WTC11 (cell line): ENCODE measurements at regions not wholly inside any gene's neighbourhood (a gene's known extent, or its start where the extent isn't known, plus 50 kb on each side); places are given as distances from the start of the nearest gene placed in this dataset.

ENCODE experiments used
- ATAC-seq: fragments of 200-7000 bp; cut with Tn5 transposase; 2 replicates; pipeline ENCODE4 v1.10.0; 2021; ENCODE audit warnings: mild to moderate bottlenecking, moderate library complexity
- CTCF ChIA-PET: fragments of 300-600 bp; sonication (Branson Sonifier 250); formaldehyde crosslinking; loops from one replicate; lab custom pipeline; 2021; ENCODE audit warnings: antibody characterized with exemption; lab: Charles Lee
- POLR2A ChIA-PET: fragments of 350-600 bp; sonication (Branson Sonifier 250); formaldehyde crosslinking; loops from one replicate; lab custom pipeline; 2021; ENCODE audit warnings: antibody characterized with exemption; lab: Charles Lee
- DNase-seq: peaks from one replicate; pipeline ENCODE4 v3.0.0; 2021; ENCODE audit warnings: low spot score
- H3K27ac Mint-ChIP-seq: 2 replicates; pipeline ENCODE4 v1.8.0; 2021; ENCODE audit warnings: mixed read lengths
- H3K27me3 Mint-ChIP-seq: 2 replicates; pipeline ENCODE4 v1.8.0; 2021; ENCODE audit warnings: low read depth, mild to moderate bottlenecking, moderate library complexity, mixed read lengths
- H3K36me3 Mint-ChIP-seq: 2 replicates; pipeline ENCODE4 v1.8.0; 2021; ENCODE audit warnings: mixed read lengths
- H3K4me1 Mint-ChIP-seq: 2 replicates; pipeline ENCODE4 v1.8.0; 2022; ENCODE audit warnings: mixed read lengths
- H3K4me3 Mint-ChIP-seq: 2 replicates; pipeline ENCODE4 v1.8.0; 2021; ENCODE audit warnings: mild to moderate bottlenecking, moderate library complexity, mixed read lengths
- H3K9me3 Mint-ChIP-seq: 2 replicates; pipeline ENCODE4 v1.8.0; 2021; ENCODE audit warnings: mixed read lengths
- ATF2 ChIP-seq: sonication (generic); formaldehyde crosslinking; IDR thresholded peaks from 2 replicates; pipeline ENCODE4 v1.8.1; 2022; ENCODE audit warnings: low read depth, missing genetic modification reagents, borderline replicate concordance
- CBFB ChIP-seq: sonication (generic); formaldehyde crosslinking; IDR thresholded peaks from 2 replicates; pipeline ENCODE4 v1.8.1; 2022; ENCODE audit warnings: mild to moderate bottlenecking, low read depth, missing genetic modification reagents
- CREB1 ChIP-seq: sonication (generic); formaldehyde crosslinking; IDR thresholded peaks from 2 replicates; pipeline ENCODE4 v1.8.0; 2023; ENCODE audit warnings: mild to moderate bottlenecking, missing genetic modification reagents
- E2F1 ChIP-seq: sonication (generic); formaldehyde crosslinking; IDR thresholded peaks from 2 replicates; pipeline ENCODE4 v1.8.0; 2022; ENCODE audit warnings: mild to moderate bottlenecking, missing genetic modification reagents
- ESRRA ChIP-seq: sonication (generic); formaldehyde crosslinking; IDR thresholded peaks from 2 replicates; pipeline ENCODE4 v1.8.1; 2022; ENCODE audit warnings: mild to moderate bottlenecking, missing genetic modification reagents, borderline replicate concordance
- FOXJ3 ChIP-seq: sonication (generic); formaldehyde crosslinking; IDR thresholded peaks from 2 replicates; pipeline ENCODE4 v1.9.0; 2021; ENCODE audit warnings: missing genetic modification reagents, mild to moderate bottlenecking, borderline replicate concordance
- FOXK1 ChIP-seq: sonication (generic); formaldehyde crosslinking; IDR thresholded peaks from 2 replicates; pipeline ENCODE4 v1.8.0; 2022; ENCODE audit warnings: mild to moderate bottlenecking, moderate library complexity, missing genetic modification reagents
- FOXP4 ChIP-seq: sonication (generic); formaldehyde crosslinking; IDR thresholded peaks from 2 replicates; pipeline ENCODE4 v1.8.0; 2022; ENCODE audit warnings: mild to moderate bottlenecking, missing genetic modification reagents
- GABPB1 ChIP-seq: sonication (generic); formaldehyde crosslinking; IDR thresholded peaks from 2 replicates; pipeline ENCODE4 v1.8.1; 2023; ENCODE audit warnings: mild to moderate bottlenecking, missing genetic modification reagents
- GRHL2 ChIP-seq: fragments of 250-450 bp; sonication (Bioruptor Pico); IDR thresholded peaks from 2 replicates; pipeline ENCODE4 v1.8.0; 2022; ENCODE audit warnings: mild to moderate bottlenecking, moderate library complexity; ENCODE audit not compliant: insufficient replicate concordance, severe bottlenecking
- NR2C2 ChIP-seq: sonication (generic); formaldehyde crosslinking; IDR thresholded peaks from 2 replicates; pipeline ENCODE4 v1.8.0; 2022; ENCODE audit warnings: mild to moderate bottlenecking, missing genetic modification reagents
- OVOL2 ChIP-seq: fragments of 250-450 bp; sonication (Bioruptor Pico); IDR thresholded peaks from 2 replicates; pipeline ENCODE4 v1.9.0; 2021; ENCODE audit warnings: mild to moderate bottlenecking, borderline replicate concordance
- PREB ChIP-seq: sonication (generic); formaldehyde crosslinking; IDR thresholded peaks from 2 replicates; pipeline ENCODE4 v1.8.1; 2022; ENCODE audit warnings: mild to moderate bottlenecking, missing genetic modification reagents, moderate library complexity, borderline replicate concordance
- PRRX2 ChIP-seq: fragments of 250-450 bp; sonication (Bioruptor Pico); IDR thresholded peaks from 2 replicates; pipeline ENCODE4 v1.8.0; 2021; ENCODE audit warnings: mild to moderate bottlenecking
- RORB ChIP-seq: fragments of 250-450 bp; sonication (Bioruptor Pico); IDR thresholded peaks from 2 replicates; pipeline ENCODE4 v1.9.0; 2021; ENCODE audit warnings: mild to moderate bottlenecking
- SMAD4 ChIP-seq: sonication (generic); formaldehyde crosslinking; IDR thresholded peaks from 2 replicates; pipeline ENCODE4 v1.8.0; 2022; ENCODE audit warnings: mild to moderate bottlenecking, missing genetic modification reagents
- TCF7 ChIP-seq: sonication (generic); formaldehyde crosslinking; IDR thresholded peaks from 2 replicates; pipeline ENCODE4 v1.8.0; 2022; ENCODE audit warnings: mild to moderate bottlenecking, low read depth, missing genetic modification reagents, moderate library complexity
- ZNF138 ChIP-seq: sonication (generic); formaldehyde crosslinking; conservative IDR thresholded peaks from 2 replicates; pipeline ENCODE4 v1.8.1; 2022; ENCODE audit warnings: mild to moderate bottlenecking, moderate library complexity, missing genetic modification reagents
- ZNF396 ChIP-seq: fragments of 250-450 bp; sonication (Bioruptor Pico); IDR thresholded peaks from 2 replicates; pipeline ENCODE4 v1.8.0; 2021; ENCODE audit warnings: mild to moderate bottlenecking, moderate library complexity, borderline replicate concordance
- ZNF425 ChIP-seq: fragments of 250-450 bp; sonication (Bioruptor Pico); conservative IDR thresholded peaks from 2 replicates; pipeline ENCODE4 v1.9.0; 2021; ENCODE audit warnings: mild to moderate bottlenecking
- ZSCAN18 ChIP-seq: fragments of 250-450 bp; sonication (Bioruptor Pico); IDR thresholded peaks from 2 replicates; pipeline ENCODE4 v2.1.2; 2022; ENCODE audit warnings: mild to moderate bottlenecking, moderate library complexity
- TF ChIP-seq, protein P1 (sequence below): fragments of 200-600 bp; IDR thresholded peaks from 2 replicates; pipeline ENCODE4 v1.8.0; 2022; ENCODE audit warnings: antibody characterized with exemption
- TF ChIP-seq, protein P2 (sequence below): sonication (generic); formaldehyde crosslinking; IDR thresholded peaks from 2 replicates; pipeline ENCODE4 v1.8.0; 2023; ENCODE audit warnings: missing genetic modification reagents

- Mint-ChIP-seq H3K27ac (no peak overlapping the region), H3K9me3 (no peaks in the 10 kb centered on the region), H3K4me1 (no peaks in the 10 kb centered on the region; the same call in 1 of the 2 replicates), H3K4me3 (no peak overlapping the region), H3K36me3 (no peaks in the 10 kb centered on the region), H3K27me3 (peaks cover 7% of the 10 kb centered on the region; the same call in 1 of the 2 replicates)
- no peak for ATAC-seq
- ChIA-PET CTCF (no interaction called here), POLR2A (no interaction called here)
- TF ChIP-seq SMAD4 (CRISPR knock-in tag) (no peak), ZNF396 (CRISPR knock-in tag) (no peak), TCF7 (CRISPR knock-in tag) (no peak), ZNF425 (CRISPR knock-in tag) (no peak), FOXJ3 (CRISPR knock-in tag) (no peak), GABPB1 (CRISPR knock-in tag) (no peak), FOXK1 (CRISPR knock-in tag) (no peak), NR2C2 (no peak), RORB (CRISPR knock-in tag) (no peak), ZSCAN18 (CRISPR knock-in tag) (no peak), E2F1 (CRISPR knock-in tag) (no peak), ZNF138 (CRISPR knock-in tag) (no peak), OVOL2 (CRISPR knock-in tag) (no peak), PRRX2 (CRISPR knock-in tag) (no peak)
- TF ChIP-seq, protein P1, sequence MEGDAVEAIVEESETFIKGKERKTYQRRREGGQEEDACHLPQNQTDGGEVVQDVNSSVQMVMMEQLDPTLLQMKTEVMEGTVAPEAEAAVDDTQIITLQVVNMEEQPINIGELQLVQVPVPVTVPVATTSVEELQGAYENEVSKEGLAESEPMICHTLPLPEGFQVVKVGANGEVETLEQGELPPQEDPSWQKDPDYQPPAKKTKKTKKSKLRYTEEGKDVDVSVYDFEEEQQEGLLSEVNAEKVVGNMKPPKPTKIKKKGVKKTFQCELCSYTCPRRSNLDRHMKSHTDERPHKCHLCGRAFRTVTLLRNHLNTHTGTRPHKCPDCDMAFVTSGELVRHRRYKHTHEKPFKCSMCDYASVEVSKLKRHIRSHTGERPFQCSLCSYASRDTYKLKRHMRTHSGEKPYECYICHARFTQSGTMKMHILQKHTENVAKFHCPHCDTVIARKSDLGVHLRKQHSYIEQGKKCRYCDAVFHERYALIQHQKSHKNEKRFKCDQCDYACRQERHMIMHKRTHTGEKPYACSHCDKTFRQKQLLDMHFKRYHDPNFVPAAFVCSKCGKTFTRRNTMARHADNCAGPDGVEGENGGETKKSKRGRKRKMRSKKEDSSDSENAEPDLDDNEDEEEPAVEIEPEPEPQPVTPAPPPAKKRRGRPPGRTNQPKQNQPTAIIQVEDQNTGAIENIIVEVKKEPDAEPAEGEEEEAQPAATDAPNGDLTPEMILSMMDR = no peak
- DNase-seq = no peak
These were observed 466.9 kb upstream of the SUCLG2 start for GRCh38 chr3:68121287-68121686.

- ATAC-seq (no peak), DNase-seq (no peak)
- Mint-ChIP-seq H3K4me1 (no peaks in the 10 kb centered on the region), H3K36me3 (no peaks in the 10 kb centered on the region), H3K27ac (no peak overlapping the region), H3K27me3 (peaks cover 7% of the 10 kb centered on the region; the same call in 1 of the 2 replicates), H3K4me3 (no peak overlapping the region), H3K9me3 (no peaks in the 10 kb centered on the region)
- ChIA-PET CTCF (no interaction called here), POLR2A (no interaction called here)
- TF ChIP-seq ATF2 = no peak
- TF ChIP-seq PREB (CRISPR knock-in tag) = no peak
- TF ChIP-seq ZNF138 (CRISPR knock-in tag) = no peak
- no peak for TF ChIP-seq ESRRA (CRISPR knock-in tag)
- TF ChIP-seq ZNF396 (CRISPR knock-in tag) = no peak
- TF ChIP-seq FOXP4 (CRISPR knock-in tag) = no peak
- no peak for TF ChIP-seq GABPB1 (CRISPR knock-in tag)
- TF ChIP-seq CREB1 (CRISPR knock-in tag) = no peak
- no peak for TF ChIP-seq OVOL2 (CRISPR knock-in tag)
- TF ChIP-seq CBFB (CRISPR knock-in tag) = no peak
- TF ChIP-seq, protein P2, sequence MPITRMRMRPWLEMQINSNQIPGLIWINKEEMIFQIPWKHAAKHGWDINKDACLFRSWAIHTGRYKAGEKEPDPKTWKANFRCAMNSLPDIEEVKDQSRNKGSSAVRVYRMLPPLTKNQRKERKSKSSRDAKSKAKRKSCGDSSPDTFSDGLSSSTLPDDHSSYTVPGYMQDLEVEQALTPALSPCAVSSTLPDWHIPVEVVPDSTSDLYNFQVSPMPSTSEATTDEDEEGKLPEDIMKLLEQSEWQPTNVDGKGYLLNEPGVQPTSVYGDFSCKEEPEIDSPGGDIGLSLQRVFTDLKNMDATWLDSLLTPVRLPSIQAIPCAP (CRISPR knock-in tag) = no peak
- TF ChIP-seq GRHL2 (CRISPR knock-in tag) = no peak
These were observed 462.2 kb upstream of the SUCLG2 start for GRCh38 chr3:68116580-68116979.
